ENCODE measurements at regions not wholly inside any gene's neighbourhood (a gene's known extent, or its start where the extent isn't known, plus 50 kb on each side); places are given as distances from the start of the nearest gene placed in this dataset.
"Not testable (repeated sequence)": the region's sequence is repeated elsewhere in the genome, so short reads cannot be mapped to it uniquely, and the experiment has no call there.

DNA sequence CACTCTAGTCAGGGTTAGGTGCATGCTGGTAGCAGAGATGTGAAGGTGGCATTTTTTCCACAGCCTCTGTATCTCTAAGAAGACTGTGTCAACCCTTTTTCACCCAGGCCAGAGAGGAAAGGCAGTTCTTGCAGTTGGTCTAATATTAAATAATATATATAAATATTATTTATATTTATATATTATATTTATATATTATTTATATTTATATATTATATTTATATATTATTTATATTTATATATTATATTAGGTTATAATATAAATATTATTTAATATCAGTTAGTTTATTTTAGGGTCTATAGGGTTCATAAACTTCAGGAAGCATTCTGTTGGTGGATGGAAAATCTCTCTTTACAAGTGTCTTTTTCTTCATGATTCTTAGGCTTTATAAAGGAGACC lies 218.6 kb upstream of the DMRTA1 start:
- Histone ChIP-seq H3K27me3 (no peaks in the 10 kb centered on the region), H3K4me1 (no peaks in the 10 kb centered on the region), H3K27ac (no peak overlapping the region), H3K9ac (ENCODE audit: low read depth in 2 of 2, low read length in 2 of 2) (no peak overlapping the region), H3K4me3 (no peak overlapping the region), H3K9me3 (no peaks in the 10 kb centered on the region), H3K36me3 (no peaks in the 10 kb centered on the region)
- intact Hi-C loops (cut with DNase I), result no loop called here
- no peak for TF ChIP-seq CTCF (IDR thresholded peaks at IDR 0.05)
- DNase-seq, result no peak

- TF ChIP-seq CTCF (IDR thresholded peaks at IDR 0.05), result peak; percentile 32
- H3K27ac ChIP-seq, result no peak overlapping the region
- no peak overlapping the region for H3K9ac ChIP-seq (ENCODE audit: low read depth in 2 of 2, low read length in 2 of 2)
- H3K4me3 ChIP-seq, result no peak overlapping the region
- no peaks in the 10 kb centered on the region for H3K9me3 ChIP-seq
- no peaks in the 10 kb centered on the region for H3K4me1 ChIP-seq
- no peak for DNase-seq
- intact Hi-C loops (cut with DNase I), result no loop called here
- no peaks in the 10 kb centered on the region for H3K36me3 ChIP-seq
- no peaks in the 10 kb centered on the region for H3K27me3 ChIP-seq
Observed at GRCh38 chr9:22228542-22228941, 218.1 kb upstream of the DMRTA1 start.

DNA sequence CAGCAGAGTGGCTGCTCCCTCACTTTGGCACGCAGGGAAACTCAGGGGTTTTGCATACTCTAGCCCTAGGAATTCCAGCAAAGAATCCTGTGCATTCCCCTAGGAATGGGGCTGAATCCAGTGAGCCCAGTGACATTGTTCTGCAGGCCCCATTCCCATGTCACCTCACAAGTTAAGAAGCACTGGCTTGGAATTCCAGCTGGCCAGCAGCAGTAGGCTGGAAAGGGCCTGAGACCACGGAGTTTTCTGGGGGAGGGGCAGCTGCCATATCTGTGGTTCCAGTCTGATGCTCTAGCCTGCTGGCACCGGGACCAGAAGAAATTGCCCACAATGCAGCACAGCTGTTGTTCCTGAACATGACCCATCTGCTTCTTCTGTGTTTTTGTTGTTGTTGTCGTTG lies 217.6 kb upstream of the DMRTA1 start:
- H3K4me1 ChIP-seq, result no peaks in the 10 kb centered on the region
- H3K4me3 ChIP-seq, result no peak overlapping the region
- H3K36me3 ChIP-seq, result no peaks in the 10 kb centered on the region
- no peak for TF ChIP-seq CTCF (IDR thresholded peaks at IDR 0.05)
- H3K9me3 ChIP-seq, result no peaks in the 10 kb centered on the region
- no peaks in the 10 kb centered on the region for H3K27me3 ChIP-seq
- H3K9ac ChIP-seq (ENCODE audit: low read depth in 2 of 2, low read length in 2 of 2), result no peak overlapping the region
- intact Hi-C loops (cut with DNase I), result no loop called here
- H3K27ac ChIP-seq, result no peak overlapping the region
- DNase-seq, result no peak

GRCh38 chr9:22231309-22231708 lies 215.3 kb upstream of the DMRTA1 start:
- not testable (repeated sequence) for H3K36me3 ChIP-seq; H3K9me3 ChIP-seq; H3K4me3 ChIP-seq; H3K9ac ChIP-seq (ENCODE audit: low read depth in 2 of 2, low read length in 2 of 2); H3K27me3 ChIP-seq; H3K4me1 ChIP-seq; DNase-seq; H3K27ac ChIP-seq
- intact Hi-C loops (cut with DNase I), result loop anchor here (10.0 kb wide), 2 partner anchors 97 to 227 kb away; partner anchors contain the start of gene CDKN2B

- no peak overlapping the region for H3K9ac ChIP-seq (ENCODE audit: low read depth in 2 of 2, low read length in 2 of 2)
- intact Hi-C loops (cut with DNase I), result loop anchor here (10.0 kb wide), 2 partner anchors 98 to 228 kb away; partner anchors contain the start of gene CDKN2B
- DNase-seq, result no peak
- no peak overlapping the region for H3K27ac ChIP-seq
- no peaks in the 10 kb centered on the region for H3K9me3 ChIP-seq
- H3K27me3 ChIP-seq, result no peaks in the 10 kb centered on the region
- no peaks in the 10 kb centered on the region for H3K36me3 ChIP-seq
- H3K4me1 ChIP-seq, result no peaks in the 10 kb centered on the region
- H3K4me3 ChIP-seq, result no peak overlapping the region
- TF ChIP-seq CTCF (IDR thresholded peaks at IDR 0.05), result no peak
Observed at GRCh38 chr9:22232971-22233370, 213.7 kb upstream of the DMRTA1 start.

- no peak overlapping the region for H3K27ac ChIP-seq
- no peaks in the 10 kb centered on the region for H3K4me1 ChIP-seq
- H3K4me3 ChIP-seq, result no peak overlapping the region
- no peaks in the 10 kb centered on the region for H3K27me3 ChIP-seq
- no peaks in the 10 kb centered on the region for H3K36me3 ChIP-seq
- no peak for TF ChIP-seq CTCF (IDR thresholded peaks at IDR 0.05)
- H3K9me3 ChIP-seq, result no peaks in the 10 kb centered on the region
- no peak for DNase-seq
- intact Hi-C loops (cut with DNase I), result loop anchor here (10.0 kb wide), 2 partner anchors 103 to 233 kb away; partner anchors contain the start of gene CDKN2B
- no peak overlapping the region for H3K9ac ChIP-seq (ENCODE audit: low read depth in 2 of 2, low read length in 2 of 2)
Observed at GRCh38 chr9:22237497-22238363, 208.9 kb upstream of the DMRTA1 start.
